Adrenal gland (tissue), 9 donors: ENCODE measurements at regions not wholly inside any gene's neighbourhood (a gene's known extent, or its start where the extent isn't known, plus 50 kb on each side); places are given as distances from the start of the nearest gene placed in this dataset.

Experiments used
- DNase-seq, 7 donors: peaks; one replicate each; pipeline ENCODE4 v3.0.0-alpha.2; 2019 to 2020
- H3K27ac ChIP-seq, 5 donors: fragments of 200-600 bp; sonication (generic) in 4 of 5; 1 replicate in 3 of 5; 2 replicates in 2 of 5; pipeline versions ENCODE4 v1.5.1 to v1.8.0; 2016 to 2020; ENCODE audit warnings: mild to moderate bottlenecking in 1 of 5
- H3K27me3 ChIP-seq: fragments of 200-600 bp; 2 replicates; pipeline ENCODE4 v1.8.0; 2021
- H3K36me3 ChIP-seq, 2 donors: fragments of 200-600 bp; replicated peaks in 1 of 2; 1 replicate in 1 of 2; 2 replicates in 1 of 2; pipeline versions ENCODE4 v1.5.1 to v1.8.0; 2018 to 2022
- H3K4me1 ChIP-seq, 2 donors: fragments of 200-600 bp; replicated peaks in 1 of 2; 1 replicate in 1 of 2; 2 replicates in 1 of 2; pipeline versions ENCODE4 v1.5.1 to v1.8.0; 2018 to 2021
- H3K4me3 ChIP-seq, 4 donors: fragments of 200-600 bp; sonication (generic) in 3 of 4; one replicate each; pipeline ENCODE4 v1.5.1; 2016 to 2018
- H3K9me3 ChIP-seq, 3 donors: fragments of 200-600 bp; sonication (generic) in 1 of 3; replicated peaks in 1 of 3; 1 replicate in 2 of 3; 2 replicates in 1 of 3; pipeline versions ENCODE4 v1.5.1 to v1.8.0; 2016 to 2021
- CTCF ChIP-seq, 6 experiments: fragments of 450-650 bp in 4 of 6; fragments of 200-600 bp in 2 of 6; sonication (generic) in 1 of 6; IDR thresholded peaks; 1 replicate in 5 of 6; 2 replicates in 1 of 6; pipeline versions ENCODE4 v1.5.1 to v1.8.0; 2016 to 2021; ENCODE audit warnings: antibody characterized with exemption in 6 of 6, mild to moderate bottlenecking in 2 of 6, moderate library complexity in 1 of 6
- POLR2A ChIP-seq, 2 donors: fragments of 450-650 bp; IDR thresholded peaks; one replicate each; pipeline ENCODE4 v1.6.1; 2017; ENCODE audit warnings: antibody characterized with exemption in 2 of 2, mild to moderate bottlenecking in 2 of 2, moderate library complexity in 1 of 2
- WGBS, 4 donors: extraction: QIAGEN DNeasy Blood & Tissue Kit in 2 of 4; methylation state at CpG; one replicate each; pipeline versions ENCODE4 v1.1.5 to v1.1.7; 2013 to 2017; 5-methylcytosine and 5-hydroxymethylcytosine counted together
- intact Hi-C, 2 donors: fragments of 100-400 bp; cut with DNase I; formaldehyde crosslinking; loops; one replicate each; pipeline versions ENCODE4 v1.14.1 to v1.15.0; 2022 to 2023
- donor health status: healthy with polysubstance abuse.
- donor health status: Bipolar disorder and iron deficiency.
- donor health status: DM: yes; HTN: yes; CAD: no.
- donor health status: DM: no; HTN: no; CAD: no.
- donor health status: DM: no; HTN: no; CAD: no.

- TF ChIP-seq POLR2A (IDR thresholded peaks at IDR 0.05): no peak
- no peak for TF ChIP-seq CTCF (IDR thresholded peaks at IDR 0.05)
- DNase-seq: no peak
- Histone ChIP-seq H3K27me3 (no peaks in the 10 kb centered on the region), H3K4me3 (no peak overlapping the region), H3K9me3 (no peaks in the 10 kb centered on the region), H3K4me1 (peaks cover 0 to 5% of the 10 kb centered on the region in 2 donors), H3K36me3 (no peaks in the 10 kb centered on the region), H3K27ac (no peak overlapping the region)
- 89 to 92% (median 91%) methylated on average over 3 of the region's 3 CpGs for WGBS, 4 donors
- intact Hi-C loops: no loop called here
Measured at GRCh38 chr6:122126894-122127293, 272.6 kb upstream of the HSF2 start.

- Histone ChIP-seq H3K27me3 (no peaks in the 10 kb centered on the region), H3K4me1 (no peaks in the 10 kb centered on the region), H3K27ac (no peak overlapping the region), H3K36me3 (no peaks in the 10 kb centered on the region), H3K9me3 (no peaks in the 10 kb centered on the region), H3K4me3 (no peak overlapping the region)
- DNase-seq: no peak
- TF ChIP-seq POLR2A (IDR thresholded peaks at IDR 0.05) (no peak), CTCF (IDR thresholded peaks at IDR 0.05) (no peak)
- WGBS, 4 donors: 63 to 94% (median 81%) methylated on average over 1 of the region's 1 CpG
- intact Hi-C loops: no loop called here
Measured at GRCh38 chr6:122128445-122128844, 271.0 kb upstream of the HSF2 start.

GRCh38 chr6:122129313-122130025 is 270.0 kb upstream of the HSF2 start:
- WGBS, 4 donors: 87 to 100% (median 92%) methylated on average over 1 of the region's 1 CpG
- DNase-seq: no peak
- no peaks in the 10 kb centered on the region for H3K9me3 ChIP-seq
- H3K4me1 ChIP-seq: no peaks in the 10 kb centered on the region
- H3K4me3 ChIP-seq: no peak overlapping the region
- TF ChIP-seq POLR2A (IDR thresholded peaks at IDR 0.05): no peak
- no peak for TF ChIP-seq CTCF (IDR thresholded peaks at IDR 0.05)
- H3K36me3 ChIP-seq: no peaks in the 10 kb centered on the region
- intact Hi-C loops: no loop called here
- no peak overlapping the region for H3K27ac ChIP-seq
- H3K27me3 ChIP-seq: no peaks in the 10 kb centered on the region

GRCh38 chr6:122130026-122130348 is 269.5 kb upstream of the HSF2 start:
- H3K36me3 ChIP-seq: no peaks in the 10 kb centered on the region
- H3K4me1 ChIP-seq: no peaks in the 10 kb centered on the region
- WGBS, 4 donors: 64 to 68% (median 66%) methylated on average over 3 of the region's 3 CpGs
- no peak overlapping the region for H3K4me3 ChIP-seq
- TF ChIP-seq POLR2A (IDR thresholded peaks at IDR 0.05): no peak
- TF ChIP-seq CTCF (IDR thresholded peaks at IDR 0.05): no peak
- H3K9me3 ChIP-seq: no peaks in the 10 kb centered on the region
- no peaks in the 10 kb centered on the region for H3K27me3 ChIP-seq
- H3K27ac ChIP-seq: no peak overlapping the region
- intact Hi-C loops: no loop called here
- no peak for DNase-seq
